Natural killer cell treated with Interleukin-12 subunit alpha and Interleukin-12 subunit beta and Interleukin-15 and Interleukin-18, amount 100 ng/mL, for 72 hours (primary cell): ENCODE measurements at regions not wholly inside any gene's neighbourhood (a gene's known extent, or its start where the extent isn't known, plus 50 kb on each side); places are given as distances from the start of the nearest gene placed in this dataset.
"Not testable (repeated sequence)": the region's sequence is repeated elsewhere in the genome, so short reads cannot be mapped to it uniquely, and the experiment has no call there.

Experiments used
- ATAC-seq, 2 donors: fragments of 150-1000 bp; cut with Tn5 transposase in 1 of 2; sonication (Bioruptor Pico), chemical (Tn5 transposase) in 1 of 2; 2 replicates each; pipeline ENCODE4 v1.10.0; 2021
- DNase-seq: peaks from one replicate; pipeline ENCODE4 v3.0.0; 2022; ENCODE audit warnings: low spot score
- H3K27ac Mint-ChIP-seq, 2 donors: 1 replicate in 1 of 2; 2 replicates in 1 of 2; pipeline ENCODE4 v1.8.0; 2022; ENCODE audit warnings: mixed read lengths in 2 of 2, mild to moderate bottlenecking in 1 of 2, moderate library complexity in 1 of 2
- H3K27me3 Mint-ChIP-seq, 2 donors: 1 replicate in 1 of 2; 2 replicates in 1 of 2; pipeline ENCODE4 v1.8.0; 2022; ENCODE audit warnings: mixed read lengths in 2 of 2
- H3K36me3 Mint-ChIP-seq: one replicate; pipeline ENCODE4 v1.8.0; 2022; ENCODE audit warnings: mixed read lengths
- H3K4me1 Mint-ChIP-seq, 2 donors: 1 replicate in 1 of 2; 2 replicates in 1 of 2; pipeline ENCODE4 v1.8.0; 2022; ENCODE audit warnings: low read depth in 2 of 2, mixed read lengths in 2 of 2, mild to moderate bottlenecking in 1 of 2
- H3K4me3 Mint-ChIP-seq: one replicate; pipeline ENCODE4 v1.8.0; 2022; ENCODE audit warnings: mixed read lengths
- H3K9me3 Mint-ChIP-seq: 2 replicates; pipeline ENCODE4 v1.8.0; 2022; ENCODE audit warnings: mixed read lengths

GRCh38 chr4:23944556-23944955 is 54.7 kb upstream of the PPARGC1A start:
- not testable (repeated sequence) for H3K36me3 Mint-ChIP-seq, ATAC-seq, H3K27ac Mint-ChIP-seq, DNase-seq, H3K4me3 Mint-ChIP-seq, H3K4me1 Mint-ChIP-seq, H3K27me3 Mint-ChIP-seq
- H3K9me3 Mint-ChIP-seq, result peaks cover 12% of the 10 kb centered on the region

- H3K4me1 Mint-ChIP-seq, result no peaks in the 10 kb centered on the region
- H3K4me3 Mint-ChIP-seq, result no peak overlapping the region
- peaks cover 14% of the 10 kb centered on the region for H3K9me3 Mint-ChIP-seq
- no peaks in the 10 kb centered on the region for H3K27me3 Mint-ChIP-seq
- no peak overlapping the region for H3K27ac Mint-ChIP-seq
- ATAC-seq (no peak), DNase-seq (no peak)
- H3K36me3 Mint-ChIP-seq, result no peaks in the 10 kb centered on the region
These were observed 53.6 kb upstream of the PPARGC1A start for GRCh38 chr4:23943478-23943877.

GRCh38 chr4:23942471-23942870 is 52.6 kb upstream of the PPARGC1A start:
- Mint-ChIP-seq H3K27me3 (no peaks in the 10 kb centered on the region), H3K27ac (no peak overlapping the region), H3K9me3 (peaks cover 16% of the 10 kb centered on the region), H3K4me3 (no peak overlapping the region), H3K36me3 (no peaks in the 10 kb centered on the region), H3K4me1 (no peaks in the 10 kb centered on the region)
- ATAC-seq, result no peak
- DNase-seq, result no peak
